ENCODE measurements at regions not wholly inside any gene's neighbourhood (a gene's known extent, or its start where the extent isn't known, plus 50 kb on each side); places are given as distances from the start of the nearest gene placed in this dataset.
"Not testable (repeated sequence)": the region's sequence is repeated elsewhere in the genome, so short reads cannot be mapped to it uniquely, and the experiment has no call there.

DNA sequence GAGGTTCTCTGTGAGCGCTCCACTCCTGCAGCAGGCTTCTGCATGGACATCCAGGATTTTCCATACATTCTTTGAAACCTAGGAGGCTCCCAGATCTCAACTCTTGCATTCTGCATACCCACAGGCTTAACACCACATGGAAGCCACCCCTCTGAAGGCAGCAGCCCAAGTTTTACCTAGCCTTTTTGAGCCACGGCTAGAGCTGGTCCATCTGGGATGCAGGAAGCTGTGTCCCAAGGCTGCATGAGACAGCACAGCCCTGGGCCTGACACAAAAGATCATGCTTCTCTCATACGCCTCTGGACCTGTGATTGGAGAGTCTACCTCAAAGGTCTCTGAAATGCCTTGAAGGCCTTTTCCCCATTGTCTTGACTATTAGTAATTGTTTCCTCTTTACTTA, 53.6 kb upstream of the RPRM start:
- no peak for FAIRE-seq

DNA sequence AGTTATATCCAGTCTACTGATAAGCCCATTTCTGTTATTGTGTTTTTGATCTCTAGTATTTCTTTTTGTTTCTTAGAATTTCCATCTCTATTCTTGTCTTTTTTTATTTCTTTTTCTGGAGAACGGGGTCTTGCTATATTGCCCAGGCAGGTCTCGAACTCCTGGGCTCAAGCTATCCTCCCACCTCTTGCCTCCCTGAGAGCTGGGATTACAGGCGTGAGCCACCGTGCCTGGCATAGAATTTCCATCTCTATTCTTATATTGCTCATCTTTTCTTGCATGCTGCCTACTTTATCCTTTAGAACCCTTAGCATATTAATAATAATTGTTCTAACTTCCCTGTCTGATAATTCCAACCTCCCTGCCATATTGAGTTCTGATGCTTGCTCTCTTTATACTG, 55.2 kb upstream of the RPRM start:
- not testable (repeated sequence) for FAIRE-seq

DNA sequence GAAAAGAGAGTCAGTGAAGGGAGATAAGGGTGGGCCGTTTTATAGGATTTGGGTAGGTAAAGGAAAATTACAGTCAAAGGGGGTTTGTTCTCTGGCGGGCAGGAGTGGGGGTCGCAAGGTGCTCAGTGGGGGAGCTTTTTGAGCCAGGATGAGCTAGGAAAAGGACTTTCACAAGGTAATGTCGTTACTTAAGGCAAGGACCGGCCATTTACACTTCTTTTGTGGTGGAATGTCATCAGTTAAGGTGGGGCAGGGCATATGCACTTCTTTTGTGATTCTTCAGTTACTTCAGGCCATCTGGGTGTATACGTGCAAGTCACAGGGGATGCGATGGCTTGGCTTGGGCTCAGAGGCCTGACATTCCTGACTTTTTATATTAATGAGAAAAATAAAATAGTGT, 56.0 kb upstream of the RPRM start:
- FAIRE-seq, result not testable (repeated sequence)

DNA sequence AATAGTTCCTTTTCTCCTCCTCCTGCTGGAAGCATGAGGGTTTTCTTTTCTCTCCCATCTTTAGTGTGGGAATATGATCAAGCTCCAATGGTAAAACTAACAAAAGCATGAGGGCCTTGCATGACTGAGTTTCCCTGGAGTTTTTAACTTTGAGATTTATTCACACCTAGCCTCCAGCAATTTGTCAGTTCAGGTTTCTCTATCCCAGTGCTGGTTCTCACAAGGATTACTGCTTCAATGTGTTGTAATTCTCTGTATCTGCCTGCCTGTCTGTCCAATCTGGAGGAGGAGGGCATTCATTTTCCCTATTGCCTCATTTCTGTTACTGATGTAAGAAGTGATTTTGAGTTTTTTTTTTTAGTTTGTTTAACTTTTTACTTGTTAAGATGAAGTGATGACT, 57.6 kb upstream of the RPRM start:
- FAIRE-seq, result no peak

DNA sequence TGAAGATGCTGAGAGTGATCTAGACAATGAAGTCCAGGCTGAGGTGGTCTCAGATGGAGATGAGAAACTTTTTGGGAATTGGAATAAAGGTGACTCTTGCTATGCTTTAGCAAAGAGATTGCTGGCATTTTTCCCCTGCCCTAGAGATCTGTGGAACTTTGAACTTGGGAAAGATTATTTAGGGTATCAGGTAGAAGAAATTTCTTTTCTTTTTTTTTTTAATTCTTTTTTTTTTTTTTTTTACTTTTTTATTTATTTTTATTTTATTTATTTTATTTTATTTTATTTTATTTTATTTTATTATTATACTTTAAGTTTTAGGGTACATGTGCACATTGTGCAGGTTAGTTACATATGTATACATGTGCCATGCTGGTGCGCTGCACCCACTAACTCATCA, 59.5 kb upstream of the RPRM start:
- not testable (repeated sequence) for FAIRE-seq

DNA sequence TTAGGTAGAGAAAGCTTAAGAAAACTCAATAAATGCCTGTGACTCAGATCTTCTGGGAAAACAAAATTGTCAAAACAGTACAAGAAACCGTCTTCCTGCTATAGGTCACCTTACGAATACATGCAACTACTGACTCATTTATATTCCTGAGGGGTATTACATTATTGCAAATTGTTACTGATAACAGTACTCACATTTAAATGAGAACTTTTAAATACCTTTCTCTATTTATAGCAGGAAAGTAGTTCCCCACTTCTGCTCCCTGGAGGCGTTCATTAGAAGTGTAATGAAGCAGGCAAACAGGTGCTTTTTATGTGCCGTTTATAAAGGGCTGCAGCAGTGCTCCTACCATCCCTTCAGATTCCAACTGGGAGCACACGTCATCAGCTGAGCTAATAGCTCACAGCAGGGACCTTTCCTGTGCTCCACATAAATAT, 65.1 kb upstream of the RPRM start:
- no peak for FAIRE-seq

DNA sequence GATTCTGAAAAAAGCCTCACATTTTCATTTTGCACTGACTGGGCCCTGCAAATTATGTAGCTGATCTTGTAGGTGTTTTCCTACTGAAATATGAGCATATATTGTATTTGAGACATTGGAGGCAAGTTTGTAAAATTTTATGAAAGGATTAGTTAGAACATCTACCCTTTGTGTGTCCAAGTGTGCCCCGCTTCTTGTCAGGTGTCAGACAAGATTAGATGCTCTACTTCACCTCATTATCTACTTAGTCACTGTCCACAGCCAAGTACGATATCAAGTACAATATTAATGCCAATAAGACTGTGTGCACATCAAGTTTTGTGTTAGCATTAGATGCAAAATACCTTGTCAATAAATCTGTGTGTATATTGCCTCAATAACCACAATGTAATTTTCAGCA, 67.8 kb upstream of the RPRM start:
- FAIRE-seq, result no peak

DNA sequence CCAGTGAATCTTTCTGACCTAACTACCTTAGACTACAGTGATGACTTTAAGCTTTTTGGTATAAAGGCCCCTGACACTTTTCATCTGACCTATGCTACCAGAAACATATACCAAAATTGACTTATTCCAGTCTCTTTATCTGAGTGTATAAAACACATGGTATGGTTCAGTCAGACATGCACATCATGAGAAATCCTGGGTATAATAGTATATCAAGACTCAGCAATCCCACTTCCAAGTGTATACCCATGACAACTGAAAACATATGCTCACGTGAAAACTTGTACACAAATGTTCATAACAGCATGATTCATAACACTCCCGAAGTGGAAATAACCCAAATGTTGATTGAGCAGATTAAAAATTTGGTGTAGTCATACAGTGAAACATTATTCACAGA, 70.0 kb upstream of the RPRM start:
- no peak for FAIRE-seq

DNA sequence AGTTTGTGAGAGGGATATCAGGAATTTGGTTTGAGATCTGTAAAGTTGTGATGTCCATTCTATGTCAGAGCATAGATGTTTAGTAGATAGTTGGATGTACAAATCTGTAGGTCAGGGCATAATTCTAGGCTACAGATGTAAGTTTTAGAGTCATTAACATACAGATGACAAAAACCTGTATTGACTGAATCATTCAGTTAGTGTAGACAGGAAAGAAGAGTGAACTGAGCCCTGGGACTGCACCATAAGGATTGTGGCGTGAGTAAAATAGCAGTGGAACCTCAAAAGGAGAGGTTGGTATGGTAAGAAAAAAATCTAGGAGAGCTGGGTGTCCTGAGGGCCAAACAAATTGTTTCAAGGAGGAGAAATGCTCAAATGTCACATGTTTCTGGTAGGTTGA, 73.1 kb upstream of the RPRM start:
- FAIRE-seq, result no peak

DNA sequence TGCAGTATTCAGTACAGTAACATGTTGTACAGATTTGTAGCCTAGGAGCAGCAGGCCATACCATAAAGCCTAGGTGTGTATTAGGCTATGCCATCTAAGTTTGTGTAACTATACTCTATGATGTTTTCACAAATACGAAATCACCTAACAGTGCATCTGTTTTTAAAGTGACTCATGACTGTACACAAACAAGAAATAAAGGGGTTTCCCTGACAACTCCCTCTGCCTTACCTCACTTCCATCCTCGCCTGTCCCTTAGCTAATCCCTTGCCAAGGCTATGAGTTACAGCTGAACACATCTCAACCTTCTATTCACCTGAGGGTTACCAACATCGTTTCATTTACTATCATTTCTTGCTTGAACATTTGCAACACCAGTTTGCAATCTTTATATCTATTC, 78.6 kb upstream of the RPRM start:
- no peak for FAIRE-seq

DNA sequence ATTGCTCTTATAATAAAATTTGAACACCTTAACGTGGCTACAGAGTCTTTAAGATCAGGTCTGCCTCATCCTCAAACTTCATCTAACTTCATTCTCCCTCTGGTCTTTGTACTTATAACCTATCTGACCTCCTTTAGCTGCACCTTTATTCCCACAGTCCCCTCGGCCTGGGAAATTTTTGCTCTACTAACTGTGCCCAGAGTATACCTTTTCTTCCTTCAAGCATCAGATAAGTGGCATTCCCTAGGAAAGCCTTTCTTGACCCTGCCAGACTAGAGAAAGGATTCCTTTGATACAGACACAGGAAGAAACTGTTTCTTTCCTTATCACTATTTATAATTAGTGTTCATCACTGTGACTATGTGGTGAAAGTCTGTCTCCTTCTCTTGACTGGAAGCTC, 79.2 kb upstream of the RPRM start:
- no peak for FAIRE-seq

DNA sequence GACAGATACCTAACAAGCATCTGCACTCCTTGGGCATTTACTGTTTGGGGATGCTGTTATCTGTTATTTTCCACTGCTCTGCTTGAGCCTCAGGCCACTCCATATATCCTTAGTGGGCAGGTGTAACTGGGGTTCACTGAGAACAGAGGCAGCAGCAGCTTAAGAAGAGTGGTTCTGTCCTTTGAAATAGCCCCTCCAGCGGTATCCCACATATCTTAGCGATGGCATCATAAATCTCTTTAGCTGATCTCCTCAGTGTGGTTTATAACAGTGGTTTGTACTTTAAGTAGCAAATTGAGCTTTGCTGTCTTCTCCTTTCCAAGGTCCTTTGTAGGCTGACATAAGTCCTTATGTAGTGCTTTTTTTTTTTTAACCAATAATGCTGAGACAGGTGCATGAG, 79.7 kb upstream of the RPRM start:
- FAIRE-seq, result no peak

DNA sequence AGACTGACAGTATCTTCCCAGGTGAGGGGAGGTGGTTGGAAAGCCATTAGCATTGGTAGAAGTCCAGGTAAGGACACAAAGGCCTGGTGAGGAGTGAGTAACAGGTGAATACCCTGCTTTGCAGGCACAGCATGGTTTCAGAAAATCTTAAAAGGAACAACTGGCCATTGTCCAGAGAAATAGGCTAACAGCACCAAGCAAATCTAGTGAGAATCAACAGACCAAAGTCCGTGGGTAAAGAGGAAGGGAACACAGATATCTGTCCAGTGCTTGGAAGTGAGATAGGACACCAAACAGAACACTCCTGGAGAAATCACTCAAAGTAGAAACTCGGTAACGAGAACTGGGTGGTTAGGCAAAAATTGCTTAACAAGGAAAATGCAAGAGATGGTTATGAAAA, 88.8 kb upstream of the RPRM start:
- no peak for FAIRE-seq

DNA sequence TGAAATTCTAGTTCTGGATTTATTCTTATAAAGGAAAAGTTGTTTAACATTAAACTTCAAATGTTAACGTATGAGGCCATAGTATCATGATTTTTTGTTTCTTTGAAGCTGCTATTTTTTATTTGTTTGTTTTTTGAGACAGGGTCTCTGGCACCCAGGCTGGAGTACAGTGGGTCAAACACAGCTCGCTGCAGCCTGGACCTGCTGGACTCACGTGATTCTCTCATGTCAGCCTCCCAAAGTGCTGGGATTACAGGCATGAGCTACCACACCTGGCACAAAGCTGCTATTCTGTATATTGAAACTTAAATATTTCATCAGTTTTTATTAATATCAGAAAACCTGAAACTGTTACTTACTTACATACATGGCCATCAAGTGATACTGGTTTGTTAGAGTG, 89.5 kb upstream of the RPRM start:
- no peak for FAIRE-seq

DNA sequence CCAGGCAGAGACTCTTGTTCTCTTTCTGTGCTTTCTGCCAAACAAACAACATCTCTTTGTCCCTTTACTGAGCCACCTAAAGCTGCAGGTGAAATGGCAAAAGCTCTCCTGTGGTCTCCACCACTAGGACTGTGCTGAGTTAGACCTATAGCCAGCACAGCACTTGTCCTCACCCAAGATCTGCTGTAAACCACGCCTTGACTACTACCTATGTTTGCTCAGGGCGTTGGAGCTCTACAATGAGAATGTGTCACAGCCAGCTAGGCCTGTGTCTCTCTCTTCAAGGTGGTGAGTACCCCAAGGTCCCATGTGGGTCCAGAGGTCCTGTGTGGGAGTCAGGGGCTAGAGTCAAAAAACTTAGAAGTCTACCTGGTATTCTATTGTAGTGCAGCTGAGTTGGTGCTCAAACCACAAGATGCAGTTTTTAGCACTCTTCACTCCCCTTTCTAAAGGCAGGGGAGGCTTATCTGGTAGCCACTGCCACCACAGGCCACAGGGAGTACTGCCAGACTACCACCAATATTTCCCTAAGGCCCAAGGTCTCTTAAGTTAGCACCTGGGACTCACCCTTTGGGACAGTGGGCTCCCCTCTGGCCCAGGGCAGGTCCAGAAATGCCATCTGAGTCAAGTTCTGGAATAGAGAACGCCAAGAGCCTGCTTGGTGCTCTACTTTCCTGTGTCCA, 96.8 kb upstream of the RPRM start:
- FAIRE-seq, result no peak

DNA sequence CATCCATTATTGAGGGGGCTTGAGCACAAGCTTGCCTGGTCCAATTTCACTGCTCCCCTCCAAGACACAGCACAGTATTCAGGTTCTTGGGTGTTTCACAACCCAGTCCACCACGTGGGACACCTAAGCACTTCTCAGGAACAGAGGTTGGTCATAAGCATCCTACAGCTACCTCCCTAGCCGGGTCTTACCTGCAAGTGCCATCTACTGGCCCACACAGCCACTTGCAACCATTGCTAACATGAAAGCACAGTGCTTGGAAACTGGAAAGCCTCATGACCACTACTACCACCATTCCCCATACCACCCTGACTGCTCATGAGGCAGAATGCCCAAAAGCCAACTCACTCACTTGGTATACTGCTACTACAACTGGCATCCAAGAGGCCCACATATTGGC, 105.7 kb upstream of the RPRM start:
- no peak for FAIRE-seq

DNA sequence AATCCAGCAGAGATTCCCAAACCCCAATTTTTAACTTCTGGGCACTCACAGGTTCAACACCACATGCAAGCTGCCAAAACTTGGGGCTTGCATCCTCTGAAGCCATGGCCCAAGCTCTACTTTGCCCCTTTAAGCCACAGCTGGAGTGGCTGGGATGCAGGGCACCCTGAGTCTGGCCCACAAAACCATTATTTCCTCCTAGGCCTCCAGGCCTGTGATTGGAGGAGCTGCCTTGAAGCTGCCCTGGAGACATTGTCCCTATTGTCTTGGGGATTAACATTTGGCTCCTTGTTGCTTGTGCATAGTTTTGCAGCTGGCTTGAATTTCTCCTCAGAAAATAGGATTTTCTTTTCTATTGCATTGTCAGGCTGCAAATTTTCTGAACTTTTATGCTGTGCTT, 109.8 kb upstream of the RPRM start:
- no peak for FAIRE-seq

DNA sequence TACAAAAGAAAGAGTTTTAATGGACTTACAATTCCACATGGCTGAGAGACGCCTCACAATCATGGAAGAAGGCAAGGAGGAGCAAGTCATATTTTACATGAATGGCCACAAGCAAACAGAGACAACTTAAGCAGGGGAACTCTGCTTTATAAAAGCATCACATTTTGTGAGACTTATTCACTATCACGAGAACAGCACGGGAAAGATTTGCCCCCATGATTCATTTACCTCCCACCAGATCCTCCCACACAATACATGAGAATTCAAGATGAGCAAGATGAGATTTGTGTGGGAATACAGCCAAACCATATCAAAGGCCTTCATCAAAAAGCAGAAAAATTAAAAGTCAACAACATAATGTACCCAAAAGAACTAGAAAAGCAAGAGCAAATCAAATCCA, 111.0 kb upstream of the RPRM start:
- FAIRE-seq, result no peak

DNA sequence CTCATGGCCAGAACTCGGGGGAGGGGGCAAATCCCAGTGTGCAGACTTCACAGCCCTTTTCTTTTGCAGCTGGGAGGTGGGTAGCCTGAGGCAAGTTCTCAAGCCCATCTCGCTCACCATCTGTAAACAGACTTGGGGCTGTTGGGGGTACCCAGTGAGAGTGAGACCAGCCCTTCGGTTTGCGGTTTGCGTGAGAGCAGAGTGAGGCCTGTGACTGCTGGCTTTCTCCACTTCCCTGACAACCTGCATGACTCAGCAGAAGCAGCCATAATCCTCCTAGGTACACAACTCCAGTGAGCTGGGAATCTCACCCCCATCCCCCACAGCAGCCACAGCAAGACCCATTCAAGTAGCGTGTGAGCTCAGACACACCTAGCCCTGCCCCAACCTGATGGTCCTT, 114.5 kb upstream of the RPRM start:
- FAIRE-seq, result not testable (repeated sequence)

DNA sequence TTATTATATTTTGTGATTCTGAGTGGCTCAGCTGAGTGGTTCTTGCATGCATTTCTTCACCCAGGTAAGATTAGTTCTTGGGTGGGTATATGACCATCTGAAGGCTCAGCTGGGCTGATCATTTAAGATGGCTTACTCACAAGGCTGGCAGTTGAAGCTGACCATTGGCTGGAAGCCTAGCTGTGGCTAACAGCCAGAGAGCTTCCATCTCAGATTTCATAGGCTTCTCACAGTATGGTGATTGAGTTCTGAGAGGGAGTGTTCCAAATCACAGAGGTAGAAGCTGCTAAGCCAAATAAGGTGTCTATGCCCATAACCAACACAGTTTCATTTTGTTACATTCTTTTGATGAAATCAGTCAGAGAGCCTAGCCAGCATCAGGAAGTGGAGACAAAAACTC, 117.4 kb upstream of the RPRM start:
- no peak for FAIRE-seq

DNA sequence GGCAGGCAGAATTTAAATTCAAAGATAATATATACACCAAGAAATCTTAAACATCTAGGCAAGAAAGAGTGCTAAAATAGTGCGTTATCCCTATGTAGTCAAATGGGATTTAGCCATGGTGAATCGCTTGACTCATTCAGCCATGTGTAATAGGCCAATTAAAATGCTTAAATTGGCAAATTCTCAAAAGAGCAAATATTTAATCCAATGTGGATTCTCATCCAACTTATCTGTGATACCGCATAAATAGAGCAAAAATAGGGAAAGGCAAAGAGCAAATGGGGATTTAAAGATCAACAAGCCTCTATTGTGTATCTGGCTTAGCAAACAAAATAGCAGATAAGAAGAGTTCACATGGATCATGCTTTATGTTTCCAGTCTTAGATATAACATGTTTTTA, 123.2 kb upstream of the RPRM start:
- no peak for FAIRE-seq

DNA sequence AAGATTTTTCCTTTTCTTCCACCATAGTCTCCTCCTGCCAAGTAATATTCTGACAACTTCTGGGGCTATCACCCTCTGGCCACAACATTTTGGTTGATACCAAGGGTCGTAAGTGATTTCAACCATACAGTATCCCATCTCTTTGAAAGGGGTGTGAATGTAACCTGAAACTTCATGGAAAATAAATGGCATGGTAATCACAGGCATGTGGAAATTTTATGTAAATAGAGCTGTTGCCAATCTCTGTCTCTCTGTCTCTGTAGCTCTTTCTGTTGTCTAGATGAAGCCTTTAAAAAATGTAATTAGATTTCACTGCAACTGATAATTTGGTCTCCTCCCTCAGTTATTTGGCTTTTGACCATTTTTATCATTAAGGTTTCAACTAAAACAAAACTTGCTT, 125.6 kb upstream of the RPRM start:
- no peak for FAIRE-seq

DNA sequence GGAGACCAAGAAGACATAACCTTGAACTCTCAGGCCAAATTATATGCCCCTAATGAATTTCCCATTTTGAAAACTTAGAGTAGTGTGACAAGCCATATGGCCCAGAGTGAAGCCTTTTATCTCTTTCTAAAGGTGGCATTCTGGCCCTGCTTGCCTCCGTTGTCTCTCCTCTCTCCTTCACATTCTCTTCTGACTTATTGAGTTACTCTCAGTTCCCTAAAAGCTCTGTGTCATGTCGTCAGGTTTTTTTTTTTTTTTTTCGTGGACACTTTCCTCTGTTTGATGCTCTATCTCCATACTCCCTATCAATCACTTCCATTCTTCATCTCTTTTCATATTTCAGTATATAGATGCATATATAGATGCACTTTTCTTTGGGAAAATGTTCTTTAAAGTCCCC, 128.1 kb upstream of the RPRM start:
- no peak for FAIRE-seq

DNA sequence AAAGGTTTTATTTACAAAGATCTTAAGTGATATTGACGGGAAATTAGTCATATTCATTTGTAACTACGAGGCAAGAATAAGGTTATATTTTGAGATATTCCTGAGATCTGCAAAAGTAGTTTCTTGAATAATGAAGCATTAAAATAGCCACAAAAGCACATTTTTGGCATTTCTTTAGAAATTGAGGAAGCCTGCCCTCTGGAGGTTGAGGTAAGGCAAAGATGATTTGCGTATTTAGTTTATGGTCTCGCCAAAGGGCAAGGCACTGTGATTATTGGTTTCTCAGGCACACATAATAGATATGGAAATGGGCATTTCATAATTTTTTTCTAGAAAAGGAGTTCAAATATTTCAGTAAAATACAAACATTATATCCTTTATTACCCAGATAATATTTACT, 143.7 kb upstream of the RPRM start:
- FAIRE-seq, result peak; percentile 3

DNA sequence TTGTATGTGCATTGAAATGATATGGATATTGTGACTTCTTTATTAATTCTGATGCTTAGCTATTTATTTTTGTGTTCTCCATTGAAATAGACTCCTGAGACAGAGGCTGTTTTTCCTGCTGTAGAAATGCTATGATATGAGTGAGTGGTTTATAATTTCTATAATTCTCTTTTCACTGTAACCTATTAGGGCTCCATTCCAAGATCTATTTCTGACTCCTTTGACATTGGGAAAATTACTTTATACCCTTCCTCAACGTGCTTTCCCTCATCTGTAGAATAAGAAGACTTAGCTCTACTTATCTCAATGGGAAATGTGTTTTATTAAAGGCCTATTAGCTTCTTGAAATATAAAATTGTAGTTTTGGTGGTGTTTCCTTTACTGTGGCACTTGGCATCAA, 144.5 kb upstream of the RPRM start:
- no peak for FAIRE-seq

DNA sequence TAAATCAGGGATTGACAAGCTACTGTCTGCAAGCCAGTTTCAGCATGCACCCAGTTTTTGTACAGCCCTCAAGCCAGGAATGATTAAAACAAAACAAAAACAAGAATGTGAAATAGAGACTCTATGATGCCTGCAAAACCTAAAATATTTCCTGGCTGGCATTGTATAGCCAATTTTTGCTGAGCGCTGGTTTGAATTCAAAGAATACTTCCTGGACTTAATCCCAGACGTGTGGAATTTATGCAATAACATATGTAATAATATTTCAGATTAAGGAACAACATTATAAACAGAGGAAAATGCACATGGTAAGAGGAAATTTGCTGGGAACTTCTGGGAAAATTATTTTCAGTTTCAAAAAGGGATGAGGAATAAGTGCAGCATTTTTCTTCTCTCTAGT, 148.1 kb upstream of the RPRM start:
- FAIRE-seq, result no peak
